Sigmoid colon (tissue), 6 donors: ENCODE measurements at regions not wholly inside any gene's neighbourhood (a gene's known extent, or its start where the extent isn't known, plus 50 kb on each side); places are given as distances from the start of the nearest gene placed in this dataset.

Source experiments
- DNase-seq: peaks from one replicate; pipeline ENCODE4 v3.0.0-alpha.2; 2019
- H3K27ac ChIP-seq, 4 donors: fragments of 200-600 bp; sonication (generic); one replicate each; pipeline ENCODE4 v1.5.1; 2016 to 2019; ENCODE audit warnings: mild to moderate bottlenecking in 1 of 4
- H3K27me3 ChIP-seq, 3 donors: fragments of 200-600 bp; sonication (generic); one replicate each; pipeline ENCODE4 v1.5.1; 2019; ENCODE audit warnings: mild to moderate bottlenecking in 1 of 3
- H3K36me3 ChIP-seq, 4 donors: fragments of 200-600 bp; sonication (generic); one replicate each; pipeline ENCODE4 v1.5.1; 2016 to 2019
- H3K4me1 ChIP-seq, 4 donors: fragments of 200-600 bp; sonication (generic); one replicate each; pipeline ENCODE4 v1.5.1; 2017 to 2019
- H3K4me3 ChIP-seq, 4 donors: fragments of 200-600 bp; sonication (generic); one replicate each; pipeline ENCODE4 v1.5.1; 2017 to 2019; ENCODE audit warnings: mild to moderate bottlenecking in 2 of 4, moderate library complexity in 1 of 4
- H3K9me3 ChIP-seq, 4 donors: fragments of 200-600 bp in 3 of 4; sonication (generic) in 3 of 4; one replicate each; pipeline versions ENCODE4 v1.5.1 to v1.6.1; 2013 to 2019
- CTCF ChIP-seq, 4 experiments: fragments of 450-650 bp in 3 of 4; fragments of 200-600 bp in 1 of 4; IDR thresholded peaks; one replicate each; pipeline ENCODE4 v1.5.1; 2016 to 2019; ENCODE audit warnings: antibody characterized with exemption in 4 of 4, mild to moderate bottlenecking in 3 of 4, moderate library complexity in 2 of 4
- EP300 ChIP-seq, 4 donors: sonication (generic); formaldehyde crosslinking; IDR thresholded peaks; one replicate each; pipeline ENCODE4 v1.6.1; 2017; ENCODE audit warnings: antibody characterized with exemption in 4 of 4
- POLR2A ChIP-seq, 2 donors: fragments of 450-650 bp; IDR thresholded peaks; one replicate each; pipeline ENCODE4 v1.6.1; 2016; ENCODE audit warnings: antibody characterized with exemption in 2 of 2, mild to moderate bottlenecking in 2 of 2, moderate library complexity in 2 of 2
- POLR2AphosphoS5 ChIP-seq, 4 donors: sonication (generic); formaldehyde crosslinking; IDR thresholded peaks; one replicate each; pipeline ENCODE4 v1.6.1; 2017; ENCODE audit warnings: antibody characterized with exemption in 4 of 4
- WGBS, 2 donors: extraction: QIAGEN DNeasy Blood & Tissue Kit; methylation state at CpG; one replicate each; pipeline ENCODE4 v1.1.7; 2013; 5-methylcytosine and 5-hydroxymethylcytosine counted together
- intact Hi-C: fragments of 100-400 bp; cut with DNase I; formaldehyde crosslinking; loops from one replicate; pipeline ENCODE4 v1.15.1; 2023
- donor health status: healthy with polysubstance abuse.
- donor health status: healthy.

GRCh38 chr3:25091934-25092333 lies 336.1 kb upstream of the RARB start:
- no peak overlapping the region for H3K4me3 ChIP-seq
- intact Hi-C loops, result loop anchor here (10.0 kb wide), 1 partner anchor 327 kb away; no protein-coding TSS in a partner anchor
- peak overlapping the region in 1 of 4 donors; percentile 72 for H3K27ac ChIP-seq
- no peaks in the 10 kb centered on the region for H3K9me3 ChIP-seq
- no peaks in the 10 kb centered on the region for H3K27me3 ChIP-seq
- DNase-seq, result no peak
- H3K36me3 ChIP-seq, result no peaks in the 10 kb centered on the region
- no peaks in the 10 kb centered on the region for H3K4me1 ChIP-seq
- WGBS, 2 donors, result 83 to 89% methylated on average over 5 of the region's 5 CpGs
- TF ChIP-seq POLR2A (IDR thresholded peaks at IDR 0.05) (no peak), CTCF (IDR thresholded peaks at IDR 0.05) (no peak), EP300 (IDR thresholded peaks at IDR 0.05) (no peak), POLR2AphosphoS5 (IDR thresholded peaks at IDR 0.05) (no peak)

- no peak for DNase-seq
- Histone ChIP-seq H3K9me3 (no peaks in the 10 kb centered on the region), H3K4me1 (no peaks in the 10 kb centered on the region), H3K27me3 (no peaks in the 10 kb centered on the region), H3K4me3 (no peak overlapping the region), H3K36me3 (no peaks in the 10 kb centered on the region), H3K27ac (no peak overlapping the region)
- intact Hi-C loops, result loop anchor here (10.0 kb wide), 1 partner anchor 330 kb away; no protein-coding TSS in a partner anchor
- no peak for TF ChIP-seq POLR2A (IDR thresholded peaks at IDR 0.05)
- TF ChIP-seq POLR2AphosphoS5 (IDR thresholded peaks at IDR 0.05), result no peak
- no peak for TF ChIP-seq EP300 (IDR thresholded peaks at IDR 0.05)
- TF ChIP-seq CTCF (IDR thresholded peaks at IDR 0.05), result no peak
- WGBS, 2 donors, result 88 to 92% methylated on average over 2 of the region's 2 CpGs
These were observed 333.0 kb upstream of the RARB start for GRCh38 chr3:25094932-25095685.

- no peaks in the 10 kb centered on the region for H3K9me3 ChIP-seq
- no peaks in the 10 kb centered on the region for H3K4me1 ChIP-seq
- 77 to 84% methylated on average over 2 of the region's 2 CpGs for WGBS, 2 donors
- intact Hi-C loops, result loop anchor here (10.0 kb wide), 1 partner anchor 332 kb away; no protein-coding TSS in a partner anchor
- H3K4me3 ChIP-seq, result no peak overlapping the region
- no peak for TF ChIP-seq CTCF (IDR thresholded peaks at IDR 0.05)
- no peak for TF ChIP-seq EP300 (IDR thresholded peaks at IDR 0.05)
- TF ChIP-seq POLR2A (IDR thresholded peaks at IDR 0.05), result no peak
- no peak for TF ChIP-seq POLR2AphosphoS5 (IDR thresholded peaks at IDR 0.05)
- H3K36me3 ChIP-seq, result no peaks in the 10 kb centered on the region
- no peaks in the 10 kb centered on the region for H3K27me3 ChIP-seq
- no peak overlapping the region for H3K27ac ChIP-seq
- no peak for DNase-seq
These were observed 331.5 kb upstream of the RARB start for GRCh38 chr3:25096536-25096935.

- no peak for DNase-seq
- no peak for TF ChIP-seq POLR2AphosphoS5 (IDR thresholded peaks at IDR 0.05)
- no peak for TF ChIP-seq EP300 (IDR thresholded peaks at IDR 0.05)
- TF ChIP-seq POLR2A (IDR thresholded peaks at IDR 0.05), result no peak
- no peak overlapping the region for H3K27ac ChIP-seq
- intact Hi-C loops, result loop anchor here (10.0 kb wide), 1 partner anchor 332 kb away; no protein-coding TSS in a partner anchor
- WGBS, 2 donors, result 92 to 97% methylated on average over 3 of the region's 3 CpGs
- H3K9me3 ChIP-seq, result no peaks in the 10 kb centered on the region
- no peaks in the 10 kb centered on the region for H3K27me3 ChIP-seq
- H3K36me3 ChIP-seq, result no peaks in the 10 kb centered on the region
- H3K4me3 ChIP-seq, result no peak overlapping the region
- no peaks in the 10 kb centered on the region for H3K4me1 ChIP-seq
These were observed 331.0 kb upstream of the RARB start for GRCh38 chr3:25097023-25097422.

- 84 to 89% methylated on average over 9 of the region's 9 CpGs for WGBS, 2 donors
- Histone ChIP-seq H3K27me3 (no peaks in the 10 kb centered on the region), H3K4me1 (no peaks in the 10 kb centered on the region), H3K4me3 (no peak overlapping the region), H3K27ac (no peak overlapping the region), H3K9me3 (no peaks in the 10 kb centered on the region), H3K36me3 (no peaks in the 10 kb centered on the region)
- intact Hi-C loops, result loop anchor here (10.0 kb wide), 1 partner anchor 335 kb away; no protein-coding TSS in a partner anchor
- no peak for DNase-seq
- TF ChIP-seq POLR2A (IDR thresholded peaks at IDR 0.05) (no peak), EP300 (IDR thresholded peaks at IDR 0.05) (no peak), CTCF (IDR thresholded peaks at IDR 0.05) (no peak), POLR2AphosphoS5 (IDR thresholded peaks at IDR 0.05) (no peak)
These were observed 328.4 kb upstream of the RARB start for GRCh38 chr3:25099666-25100065.
